OCI-LY3 (cell line): ENCODE measurements at regions not wholly inside any gene's neighbourhood (a gene's known extent, or its start where the extent isn't known, plus 50 kb on each side); places are given as distances from the start of the nearest gene placed in this dataset.

ENCODE experiments used
- H2AFZ ChIP-seq: fragments of 200-600, 300-600 bp; shearing (Covaris generic); 2 replicates; pipeline ENCODE4 v1.6.0; 2014; ENCODE audit warnings: antibody characterized with exemption, low read depth, low read length
- H3K27ac ChIP-seq: fragments of 200-600, 300-600 bp; sonication (generic); 2 replicates; pipeline ENCODE4 v1.5.1; 2014; ENCODE audit warnings: mild to moderate bottlenecking, low read length, moderate library complexity, mixed read lengths
- H3K27me3 ChIP-seq: fragments of 200-600, 300-600 bp; sonication (generic); 2 replicates; pipeline ENCODE4 v1.6.1; 2014; ENCODE audit warnings: low read depth, low read length, mixed read lengths
- H3K36me3 ChIP-seq: fragments of 200-600, 300-600 bp; sonication (generic); replicated peaks from 2 replicates; pipeline ENCODE3; 2014; ENCODE audit warnings: low read depth, low read length, mixed read lengths
- H3K4me1 ChIP-seq: fragments of 300-600, 200-600 bp; sonication (generic); 2 replicates; pipeline ENCODE4 v1.6.1; 2014; ENCODE audit warnings: low read length, mixed read lengths
- H3K4me2 ChIP-seq: fragments of 200-600, 300-600 bp; sonication (generic); 2 replicates; pipeline ENCODE4 v1.6.1; 2014; ENCODE audit warnings: low read length, mixed read lengths
- H3K4me3 ChIP-seq: fragments of 300-600, 200-600 bp; sonication (generic); 2 replicates; pipeline ENCODE4 v1.5.1; 2014; ENCODE audit warnings: antibody characterized with exemption, mild to moderate bottlenecking, low read length, moderate library complexity
- H3K79me2 ChIP-seq: fragments of 300-600, 200-600 bp; shearing (Covaris generic); 2 replicates; pipeline ENCODE4 v1.6.1; 2014; ENCODE audit warnings: mild to moderate bottlenecking, low read length, mixed read lengths
- H3K9ac ChIP-seq: fragments of 300-600, 200-600 bp; shearing (Covaris generic); 2 replicates; pipeline ENCODE4 v1.6.0; 2014; ENCODE audit warnings: mild to moderate bottlenecking, low read length, moderate library complexity
- H3K9me3 ChIP-seq: fragments of 200-600, 300-600 bp; shearing (Covaris generic); 2 replicates; pipeline ENCODE4 v1.6.1; 2014; ENCODE audit warnings: low read length, mixed read lengths; ENCODE audit not compliant: insufficient read depth
- H4K20me1 ChIP-seq: fragments of 200-600, 300-600 bp; sonication (generic); 2 replicates; pipeline ENCODE4 v1.6.1; 2016; ENCODE audit warnings: low read length, mixed read lengths; ENCODE audit not compliant: insufficient read depth
- EZH2phosphoT487 ChIP-seq: fragments of 200-600 bp; shearing (Covaris generic); IDR thresholded peaks from 2 replicates; pipeline ENCODE4 v1.6.1; 2018; ENCODE audit warnings: antibody characterized with exemption, mixed run types, low read depth
- TF ChIP-seq, protein P1 (sequence below): fragments of 200-600, 300-600 bp; sonication (generic); IDR thresholded peaks from 2 replicates; pipeline ENCODE4 v1.5.1; 2014; ENCODE audit warnings: antibody characterized with exemption, low read length, low read depth

DNA sequence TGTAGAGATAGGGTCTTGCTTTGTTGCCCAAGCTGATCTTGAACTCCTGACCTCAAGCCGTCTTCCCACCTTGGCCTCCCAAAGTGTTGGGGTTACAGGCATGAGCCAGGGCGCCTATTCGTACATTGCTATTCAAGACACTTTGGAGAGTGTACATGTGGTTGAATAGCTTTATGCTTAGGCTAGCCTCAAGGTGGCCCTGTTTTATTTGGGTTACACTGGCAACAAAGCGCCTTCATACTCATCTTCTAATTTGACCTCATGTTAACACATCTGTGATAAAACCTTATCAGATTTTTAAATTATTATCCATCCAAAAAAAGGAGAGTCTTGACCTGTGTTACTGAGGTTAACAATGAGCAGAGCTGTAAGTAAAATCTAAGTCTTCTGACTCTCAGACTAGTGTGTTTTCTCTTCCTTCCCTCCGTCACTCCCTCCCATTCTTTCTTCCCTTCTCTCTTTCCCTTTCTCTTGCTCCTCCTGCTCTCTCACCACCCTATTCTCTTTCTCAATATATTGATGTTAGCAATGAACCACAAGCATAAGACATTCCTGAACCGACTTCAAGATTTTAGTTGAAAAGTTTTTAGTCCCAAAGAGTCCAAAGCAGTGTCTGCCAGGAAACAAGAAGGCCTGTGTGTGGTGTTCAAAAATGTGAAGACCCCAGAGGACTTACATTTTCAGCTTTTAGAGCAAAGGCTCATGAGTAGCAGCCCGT lies 603.7 kb upstream of the CFAP20DC start:
- H3K9ac ChIP-seq, result no peak overlapping the region
- H3K4me2 ChIP-seq, result no peak overlapping the region
- no peaks in the 10 kb centered on the region for H3K36me3 ChIP-seq
- H3K27ac ChIP-seq, result no peak overlapping the region
- no peaks in the 10 kb centered on the region for H4K20me1 ChIP-seq
- no peak overlapping the region for H3K4me3 ChIP-seq
- H3K79me2 ChIP-seq, result no peaks in the 10 kb centered on the region
- no peak for TF ChIP-seq EZH2phosphoT487
- TF ChIP-seq, protein P1, sequence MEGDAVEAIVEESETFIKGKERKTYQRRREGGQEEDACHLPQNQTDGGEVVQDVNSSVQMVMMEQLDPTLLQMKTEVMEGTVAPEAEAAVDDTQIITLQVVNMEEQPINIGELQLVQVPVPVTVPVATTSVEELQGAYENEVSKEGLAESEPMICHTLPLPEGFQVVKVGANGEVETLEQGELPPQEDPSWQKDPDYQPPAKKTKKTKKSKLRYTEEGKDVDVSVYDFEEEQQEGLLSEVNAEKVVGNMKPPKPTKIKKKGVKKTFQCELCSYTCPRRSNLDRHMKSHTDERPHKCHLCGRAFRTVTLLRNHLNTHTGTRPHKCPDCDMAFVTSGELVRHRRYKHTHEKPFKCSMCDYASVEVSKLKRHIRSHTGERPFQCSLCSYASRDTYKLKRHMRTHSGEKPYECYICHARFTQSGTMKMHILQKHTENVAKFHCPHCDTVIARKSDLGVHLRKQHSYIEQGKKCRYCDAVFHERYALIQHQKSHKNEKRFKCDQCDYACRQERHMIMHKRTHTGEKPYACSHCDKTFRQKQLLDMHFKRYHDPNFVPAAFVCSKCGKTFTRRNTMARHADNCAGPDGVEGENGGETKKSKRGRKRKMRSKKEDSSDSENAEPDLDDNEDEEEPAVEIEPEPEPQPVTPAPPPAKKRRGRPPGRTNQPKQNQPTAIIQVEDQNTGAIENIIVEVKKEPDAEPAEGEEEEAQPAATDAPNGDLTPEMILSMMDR, result no peak
- H3K4me1 ChIP-seq, result no peaks in the 10 kb centered on the region
- 0 out of 2 replicates have a peak, but pooled peaks cover 7% of the 10 kb centered on the region for H3K9me3 ChIP-seq
- H2AFZ ChIP-seq, result no peak overlapping the region
- 0 out of 2 replicates have a peak, but pooled peaks cover 5% of the 10 kb centered on the region for H3K27me3 ChIP-seq

DNA sequence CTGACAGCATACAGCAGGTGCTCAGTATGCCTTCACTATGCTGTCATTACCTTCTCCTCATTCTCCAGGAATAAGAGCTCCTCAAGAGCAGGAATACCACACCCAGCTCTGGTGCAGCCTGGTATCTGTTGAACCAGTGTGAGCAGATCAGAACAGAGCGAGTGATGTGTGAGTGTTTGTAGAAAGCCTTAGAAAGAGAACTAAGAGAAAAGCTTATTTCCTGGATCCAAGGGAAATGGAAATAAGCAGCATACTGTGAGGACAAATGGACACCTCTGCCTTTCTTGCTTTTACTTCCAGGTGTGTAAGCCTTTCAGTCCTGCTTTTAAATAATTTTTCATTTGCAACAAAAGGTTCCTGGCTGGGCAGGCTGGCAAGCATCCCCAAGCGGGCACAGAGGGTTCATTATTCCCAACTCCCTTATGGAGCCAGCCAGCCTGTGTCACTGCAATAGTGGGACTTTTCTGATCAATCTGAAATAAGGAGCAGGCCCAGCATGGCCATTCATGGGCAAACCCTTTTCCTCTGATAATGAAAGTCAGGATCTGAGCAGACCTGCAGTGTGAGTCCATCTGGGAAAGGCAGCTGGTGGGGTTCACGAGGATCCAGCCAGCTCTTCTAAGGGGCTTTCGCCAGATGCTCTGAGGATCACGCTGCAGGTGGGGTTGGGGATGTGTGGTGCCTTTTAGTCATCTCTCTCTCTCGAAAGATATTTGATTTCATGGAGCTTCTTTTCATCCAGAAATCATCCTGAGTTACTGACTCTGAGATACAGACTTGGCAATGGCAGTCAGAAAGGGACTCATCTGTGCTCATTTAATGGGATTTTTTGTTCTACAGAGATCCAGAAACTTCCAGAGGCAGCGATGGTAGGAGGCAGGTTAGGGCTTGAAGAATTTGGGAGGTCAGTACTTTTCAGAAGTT lies 594.9 kb upstream of the CFAP20DC start:
- TF ChIP-seq, protein P1, result no peak
- no peak for TF ChIP-seq EZH2phosphoT487
- Histone ChIP-seq H4K20me1 (no peaks in the 10 kb centered on the region), H3K27ac (no peak overlapping the region), H3K27me3 (peaks cover 27% of the 10 kb centered on the region), H2AFZ (no peak overlapping the region), H3K79me2 (no peaks in the 10 kb centered on the region), H3K4me2 (no peak overlapping the region), H3K4me1 (no peaks in the 10 kb centered on the region), H3K9ac (no peak overlapping the region), H3K9me3 (0 out of 2 replicates have a peak, but pooled peaks cover 4% of the 10 kb centered on the region), H3K36me3 (no peaks in the 10 kb centered on the region), H3K4me3 (no peak overlapping the region)

DNA sequence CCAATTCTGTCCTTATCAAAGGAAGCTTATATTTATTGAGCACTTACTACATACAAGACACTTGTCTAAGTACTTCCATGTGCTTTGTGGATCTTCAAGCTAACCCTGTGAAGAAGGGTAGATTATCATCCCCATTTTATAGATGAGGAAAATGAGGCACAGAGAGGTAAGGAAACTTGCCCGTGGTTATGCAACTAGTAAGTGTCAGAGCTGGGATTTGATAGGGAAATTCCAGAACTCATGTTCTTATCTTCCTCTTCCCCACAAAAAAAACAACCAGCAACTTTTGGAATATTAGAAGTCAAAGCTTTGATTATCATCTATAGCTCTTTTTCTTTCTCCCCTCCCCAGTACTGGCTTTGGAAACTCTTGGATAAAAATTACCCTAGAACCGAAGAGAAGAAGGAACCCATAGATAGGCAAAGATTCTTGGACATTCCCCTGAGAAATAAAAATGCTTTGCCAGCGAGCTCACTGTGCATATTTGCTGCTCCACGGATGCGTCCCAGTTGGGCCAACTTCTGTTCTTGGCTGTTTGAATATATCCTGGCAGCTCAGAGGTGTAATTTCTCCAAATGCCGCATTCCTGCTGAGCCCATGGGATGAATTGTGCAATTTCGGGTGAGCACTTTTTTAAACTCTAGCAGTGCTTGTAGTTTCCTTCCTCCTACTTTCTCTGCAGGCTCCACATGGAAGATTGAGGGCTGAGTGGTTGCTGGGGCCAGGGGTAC lies 591.5 kb upstream of the CFAP20DC start:
- no peak overlapping the region for H3K4me2 ChIP-seq

More for the DNA sequence above, 591.5 kb upstream of the CFAP20DC start:
- no peak for TF ChIP-seq EZH2phosphoT487
- TF ChIP-seq, protein P1, result no peak
- Histone ChIP-seq H4K20me1 (no peaks in the 10 kb centered on the region), H3K4me3 (no peak overlapping the region), H3K9ac (no peak overlapping the region), H3K4me1 (no peaks in the 10 kb centered on the region), H3K79me2 (no peaks in the 10 kb centered on the region), H3K27ac (no peak overlapping the region), H3K9me3 (no peaks in the 10 kb centered on the region), H2AFZ (no peak overlapping the region), H3K27me3 (peaks cover 38% of the 10 kb centered on the region), H3K36me3 (no peaks in the 10 kb centered on the region)
